ENCODE measurements at regions not wholly inside any gene's neighbourhood (a gene's known extent, or its start where the extent isn't known, plus 50 kb on each side); places are given as distances from the start of the nearest gene placed in this dataset.

DNA sequence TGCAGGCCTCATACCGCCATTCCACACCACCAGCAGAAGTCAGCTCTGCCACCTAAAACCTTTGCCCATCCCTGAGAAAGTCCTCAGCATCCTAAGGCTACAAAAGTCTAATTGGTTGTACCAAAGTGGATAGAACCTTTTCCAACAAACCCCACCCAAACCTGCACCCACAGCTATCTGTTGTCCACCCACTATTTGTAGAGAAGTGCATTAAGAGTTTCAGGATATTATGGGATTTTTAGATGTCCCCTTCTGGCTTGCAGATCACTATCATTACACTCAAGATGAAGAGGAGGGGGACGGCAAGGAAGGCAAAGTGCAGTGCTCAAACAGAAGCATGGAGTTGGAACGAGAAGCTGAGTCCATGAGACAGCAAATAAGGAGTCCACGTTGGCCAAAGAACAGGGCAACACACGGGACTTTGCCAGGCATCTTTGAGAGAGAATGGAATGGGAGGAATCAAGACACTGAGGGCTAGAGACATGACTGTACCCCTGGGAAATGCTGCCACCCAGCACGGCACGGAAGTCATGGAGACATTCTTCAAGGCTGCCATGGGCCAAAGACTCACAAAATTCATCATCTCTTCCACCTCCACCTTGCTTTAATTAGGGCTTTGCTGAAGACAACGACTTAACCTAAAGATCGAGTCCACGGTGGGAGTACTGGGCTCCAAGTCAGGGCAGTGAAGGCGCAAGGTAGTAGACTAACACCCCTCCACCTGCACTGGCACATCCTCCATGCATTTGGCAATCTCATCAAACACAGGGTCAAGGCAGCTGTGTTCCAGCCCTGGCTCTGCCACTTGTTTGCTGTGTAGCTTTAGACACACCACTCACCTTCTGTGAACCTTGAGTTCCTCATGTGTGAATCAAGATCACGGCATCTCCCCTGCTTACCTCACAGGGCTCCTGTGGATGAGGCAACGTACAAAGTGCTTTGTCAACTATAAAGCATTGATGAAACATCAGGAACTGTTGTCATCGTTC lies 112.9 kb upstream of the TMEM45B start:
- H3K27me3 ChIP-seq (ENCODE audit: insufficient read depth, low read length), result no peaks in the 10 kb centered on the region
- Mint-ChIP-seq H3K27me3 (ENCODE audit: low read depth) (peaks cover 33% of the 10 kb centered on the region), H3K36me3 (ENCODE audit: insufficient read depth in 1 of 3, low read depth in 3 of 3) (no peaks in the 10 kb centered on the region), H3K4me1 (peaks cover 3 to 4% of the 10 kb centered on the region in 2 experiments), H3K9me3 (no peaks in the 10 kb centered on the region; a peak in 1 of 5 replicates), H3K4me3 (no peak overlapping the region), H3K27ac (no peak overlapping the region)
- no peak overlapping the region for H3K18ac ChIP-seq (ENCODE audit: insufficient read length, low read depth, low read length)
- no peak overlapping the region for H3K27ac ChIP-seq (ENCODE audit: insufficient read length, low read depth, low read length)
- H3K4me1 ChIP-seq (ENCODE audit: insufficient read depth, low read length), result no peaks in the 10 kb centered on the region
- no peak overlapping the region for H4K5ac ChIP-seq (ENCODE audit: insufficient read length, low read depth, low read length)
- no peaks in the 10 kb centered on the region for H4K20me1 ChIP-seq (ENCODE audit: control insufficient read depth, insufficient read depth, insufficient read length)
- H3T11ph ChIP-seq (ENCODE audit: low read length), result no peak overlapping the region
- no peak overlapping the region for H2BK20ac ChIP-seq (ENCODE audit: low read depth, low read length, poor library complexity, severe bottlenecking)
- H3K56ac ChIP-seq (ENCODE audit: insufficient read length, low read depth, low read length), result no peak overlapping the region
- H3K23me2 ChIP-seq (ENCODE audit: insufficient read length, low read depth, low read length, poor library complexity, severe bottlenecking), result no peaks in the 10 kb centered on the region
- TF ChIP-seq, protein P1, sequence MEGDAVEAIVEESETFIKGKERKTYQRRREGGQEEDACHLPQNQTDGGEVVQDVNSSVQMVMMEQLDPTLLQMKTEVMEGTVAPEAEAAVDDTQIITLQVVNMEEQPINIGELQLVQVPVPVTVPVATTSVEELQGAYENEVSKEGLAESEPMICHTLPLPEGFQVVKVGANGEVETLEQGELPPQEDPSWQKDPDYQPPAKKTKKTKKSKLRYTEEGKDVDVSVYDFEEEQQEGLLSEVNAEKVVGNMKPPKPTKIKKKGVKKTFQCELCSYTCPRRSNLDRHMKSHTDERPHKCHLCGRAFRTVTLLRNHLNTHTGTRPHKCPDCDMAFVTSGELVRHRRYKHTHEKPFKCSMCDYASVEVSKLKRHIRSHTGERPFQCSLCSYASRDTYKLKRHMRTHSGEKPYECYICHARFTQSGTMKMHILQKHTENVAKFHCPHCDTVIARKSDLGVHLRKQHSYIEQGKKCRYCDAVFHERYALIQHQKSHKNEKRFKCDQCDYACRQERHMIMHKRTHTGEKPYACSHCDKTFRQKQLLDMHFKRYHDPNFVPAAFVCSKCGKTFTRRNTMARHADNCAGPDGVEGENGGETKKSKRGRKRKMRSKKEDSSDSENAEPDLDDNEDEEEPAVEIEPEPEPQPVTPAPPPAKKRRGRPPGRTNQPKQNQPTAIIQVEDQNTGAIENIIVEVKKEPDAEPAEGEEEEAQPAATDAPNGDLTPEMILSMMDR (conservative IDR thresholded peaks at IDR 0.05), result no peak
- H3K14ac ChIP-seq (ENCODE audit: insufficient read depth, low read length), result no peak overlapping the region
- H3K23ac ChIP-seq (ENCODE audit: insufficient read length, low read depth, low read length), result no peak overlapping the region
- H2BK12ac ChIP-seq (ENCODE audit: insufficient read length, low read depth, low read length), result no peak overlapping the region
- no peak overlapping the region for H4K91ac ChIP-seq (ENCODE audit: insufficient read length, low read depth, low read length)
- H3K4ac ChIP-seq (ENCODE audit: low read depth, low read length), result no peak overlapping the region
- H3K79me1 ChIP-seq (ENCODE audit: insufficient read depth, low read depth, low read length, poor library complexity, severe bottlenecking), result no peaks in the 10 kb centered on the region
- peak; percentile 17 for DNase-seq
- H2BK5ac ChIP-seq (ENCODE audit: insufficient read length, low read length), result no peak overlapping the region
- H2BK15ac ChIP-seq (ENCODE audit: low read depth, low read length), result no peak overlapping the region
- H3K4me2 ChIP-seq (ENCODE audit: insufficient read depth, insufficient read length, low read length), result no peak overlapping the region
- H3K79me2 ChIP-seq (ENCODE audit: insufficient read depth, low read length), result no peaks in the 10 kb centered on the region
- no CpG with 5 or more reads among the region's 14 CpGs for WGBS (ENCODE audit: extremely low coverage, insufficient read length, low lambda C conversion rate)
- no peak overlapping the region for H2AFZ ChIP-seq (ENCODE audit: low read length)
- no peaks in the 10 kb centered on the region for H3K9me3 ChIP-seq (ENCODE audit: control insufficient read depth, low read depth, low read length)
- no peak overlapping the region for H3K9ac ChIP-seq (ENCODE audit: extremely low read depth, insufficient read length, low read length)
- no peak overlapping the region for H2BK120ac ChIP-seq (ENCODE audit: low read depth, low read length, poor library complexity, severe bottlenecking)
- H4K8ac ChIP-seq (replicated peaks; ENCODE audit: insufficient read length, low read depth, low read length), result no peak overlapping the region
- no peak overlapping the region for H2AK5ac ChIP-seq (ENCODE audit: insufficient read length, low read length)
